Type B pancreatic cell (in vitro differentiated cells): ENCODE measurements at regions not wholly inside any gene's neighbourhood (a gene's known extent, or its start where the extent isn't known, plus 50 kb on each side); places are given as distances from the start of the nearest gene placed in this dataset.

Experiments used
- DNase-seq: peaks from one replicate; pipeline ENCODE4 v3.0.0; 2021; ENCODE audit warnings: mixed read lengths; ENCODE audit not compliant: unreplicated experiment; ENCODE audit errors: extremely low spot score
- H3K27ac Mint-ChIP-seq: 2 replicates; pipeline ENCODE4 v1.8.0; 2021; ENCODE audit warnings: mild to moderate bottlenecking, mixed read lengths
- H3K27me3 Mint-ChIP-seq: 2 replicates; pipeline ENCODE4 v1.8.0; 2021; ENCODE audit warnings: mixed read lengths
- H3K36me3 Mint-ChIP-seq: 2 replicates; pipeline ENCODE4 v1.8.0; 2021; ENCODE audit warnings: mixed read lengths
- H3K4me1 Mint-ChIP-seq: one replicate; pipeline ENCODE4 v1.8.0; 2021; ENCODE audit warnings: mixed read lengths; ENCODE audit not compliant: unreplicated experiment
- H3K4me3 Mint-ChIP-seq: 2 replicates; pipeline ENCODE4 v1.8.0; 2021; ENCODE audit warnings: mild to moderate bottlenecking, mixed read lengths
- H3K9me3 Mint-ChIP-seq: 2 replicates; pipeline ENCODE4 v1.8.0; 2021; ENCODE audit warnings: mixed read lengths
- CTCF ChIP-seq: fragments of 200-600 bp; sonication (generic); conservative IDR thresholded peaks from 2 replicates; pipeline ENCODE4 v1.5.0; 2021; ENCODE audit warnings: antibody characterized with exemption, mild to moderate bottlenecking

GRCh38 chr1:163674236-163674635 lies 352.5 kb downstream of the NUF2 start:
- TF ChIP-seq CTCF, result no peak
- Mint-ChIP-seq H3K9me3 (peaks cover 4% of the 10 kb centered on the region), H3K27me3 (peaks cover 3% of the 10 kb centered on the region), H3K4me1 (peaks cover 22% of the 10 kb centered on the region), H3K27ac (peak overlapping the region; percentile 6), H3K36me3 (no peaks in the 10 kb centered on the region), H3K4me3 (no peak overlapping the region)
- no peak for DNase-seq

- no peak overlapping the region for H3K4me3 Mint-ChIP-seq
- no peak for DNase-seq
- H3K36me3 Mint-ChIP-seq, result no peaks in the 10 kb centered on the region
- no peak for TF ChIP-seq CTCF
- H3K4me1 Mint-ChIP-seq, result no peaks in the 10 kb centered on the region
- H3K9me3 Mint-ChIP-seq, result peaks cover 4% of the 10 kb centered on the region
- no peak overlapping the region for H3K27ac Mint-ChIP-seq
- no peaks in the 10 kb centered on the region for H3K27me3 Mint-ChIP-seq
Measured at GRCh38 chr1:163684785-163685184, 363.0 kb downstream of the NUF2 start.

- Mint-ChIP-seq H3K4me3 (no peak overlapping the region), H3K27me3 (no peaks in the 10 kb centered on the region), H3K36me3 (no peaks in the 10 kb centered on the region), H3K4me1 (peaks cover 19% of the 10 kb centered on the region), H3K27ac (no peak overlapping the region), H3K9me3 (no peaks in the 10 kb centered on the region)
- no peak for DNase-seq
- TF ChIP-seq CTCF, result no peak
Measured at GRCh38 chr1:163692266-163692665, 370.5 kb downstream of the NUF2 start.

- Mint-ChIP-seq H3K4me3 (no peak overlapping the region), H3K27ac (no peak overlapping the region), H3K9me3 (no peaks in the 10 kb centered on the region), H3K4me1 (peaks cover 19% of the 10 kb centered on the region), H3K36me3 (no peaks in the 10 kb centered on the region), H3K27me3 (no peaks in the 10 kb centered on the region)
- no peak for DNase-seq
- no peak for TF ChIP-seq CTCF
Measured at GRCh38 chr1:163697137-163697536, 375.4 kb downstream of the NUF2 start.

- no peak for DNase-seq
- no peaks in the 10 kb centered on the region for H3K27me3 Mint-ChIP-seq
- no peak overlapping the region for H3K27ac Mint-ChIP-seq
- H3K9me3 Mint-ChIP-seq, result no peaks in the 10 kb centered on the region
- H3K4me1 Mint-ChIP-seq, result no peaks in the 10 kb centered on the region
- H3K36me3 Mint-ChIP-seq, result no peaks in the 10 kb centered on the region
- H3K4me3 Mint-ChIP-seq, result no peak overlapping the region
- no peak for TF ChIP-seq CTCF
Measured at GRCh38 chr1:163701783-163702374, 380.1 kb downstream of the NUF2 start.

GRCh38 chr1:163703794-163704193 lies 382.0 kb downstream of the NUF2 start:
- no peak overlapping the region for H3K27ac Mint-ChIP-seq
- H3K27me3 Mint-ChIP-seq, result no peaks in the 10 kb centered on the region
- no peaks in the 10 kb centered on the region for H3K4me1 Mint-ChIP-seq
- no peaks in the 10 kb centered on the region for H3K36me3 Mint-ChIP-seq
- no peak for TF ChIP-seq CTCF
- no peak for DNase-seq
- no peaks in the 10 kb centered on the region for H3K9me3 Mint-ChIP-seq
- H3K4me3 Mint-ChIP-seq, result no peak overlapping the region
